Ascending aorta (tissue), 2 donors: ENCODE measurements at regions not wholly inside any gene's neighbourhood (a gene's known extent, or its start where the extent isn't known, plus 50 kb on each side); places are given as distances from the start of the nearest gene placed in this dataset.

Source experiments
- DNase-seq, 2 donors: peaks; one replicate each; pipeline ENCODE4 v3.0.0-alpha.2; 2019; ENCODE audit warnings: low spot score in 2 of 2
- H3K27ac ChIP-seq, 2 donors: fragments of 200-600 bp; sonication (generic); one replicate each; pipeline ENCODE4 v1.5.1; 2016 to 2017; ENCODE audit warnings: mild to moderate bottlenecking in 1 of 2
- H3K27me3 ChIP-seq: fragments of 200-600 bp; sonication (generic); one replicate; pipeline ENCODE4 v1.5.1; 2017
- H3K36me3 ChIP-seq, 2 donors: fragments of 200-600 bp; sonication (generic); one replicate each; pipeline ENCODE4 v1.5.1; 2016
- H3K4me1 ChIP-seq, 2 donors: fragments of 200-600 bp; sonication (generic); one replicate each; pipeline ENCODE4 v1.5.1; 2016 to 2017; ENCODE audit warnings: mild to moderate bottlenecking in 1 of 2
- H3K4me3 ChIP-seq, 2 donors: fragments of 200-600 bp; sonication (generic); one replicate each; pipeline ENCODE4 v1.5.1; 2016 to 2017; ENCODE audit warnings: mild to moderate bottlenecking in 1 of 2
- H3K9me3 ChIP-seq, 2 donors: fragments of 200-600 bp; sonication (generic); one replicate each; pipeline ENCODE4 v1.5.1; 2016
- CTCF ChIP-seq, 3 experiments: fragments of 200-600 bp in 2 of 3; fragments of 450-650 bp in 1 of 3; sonication (generic) in 2 of 3; IDR thresholded peaks; one replicate each; pipeline ENCODE4 v1.5.1; 2016 to 2019; ENCODE audit warnings: antibody characterized with exemption in 3 of 3, mild to moderate bottlenecking in 1 of 3, moderate library complexity in 1 of 3
- intact Hi-C: fragments of 100-400 bp; cut with DNase I; formaldehyde crosslinking; loops from one replicate; pipeline ENCODE4 v1.15.1; 2023

DNA sequence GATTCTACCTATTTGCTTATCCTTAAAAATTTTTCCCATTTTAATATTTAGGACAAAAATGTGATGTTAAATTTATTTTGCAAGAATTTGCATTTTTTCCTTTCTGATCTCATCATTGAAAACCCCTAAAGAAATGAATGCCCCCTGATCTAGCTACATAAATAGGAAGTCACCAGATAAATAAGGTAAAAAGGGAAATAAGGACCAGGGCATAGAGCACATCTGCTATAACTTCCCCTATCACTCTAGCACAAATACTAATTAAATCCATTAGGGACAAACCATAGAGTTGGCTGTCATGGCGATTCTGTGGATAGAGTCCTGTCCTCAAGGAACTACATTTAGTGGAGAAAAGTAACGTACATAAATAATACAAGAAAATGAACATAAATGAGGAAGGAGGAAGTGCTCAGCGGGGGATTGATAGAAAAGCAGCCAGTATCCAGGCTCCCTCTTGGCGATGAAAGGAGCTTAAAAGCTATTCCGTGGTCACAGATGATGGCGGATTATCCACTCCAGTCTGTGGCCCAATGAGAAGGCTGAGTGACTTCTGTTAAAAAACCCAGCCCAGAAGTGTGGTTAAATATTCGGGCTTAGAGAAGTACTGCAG is 76.9 kb upstream of the RPL34 start:
- Histone ChIP-seq H3K27me3 (no peaks in the 10 kb centered on the region), H3K9me3 (peaks cover 0 to 13% of the 10 kb centered on the region in 2 donors), H3K27ac (no peak overlapping the region), H3K36me3 (no peaks in the 10 kb centered on the region), H3K4me3 (no peak overlapping the region), H3K4me1 (no peaks in the 10 kb centered on the region)
- intact Hi-C loops: no loop called here
- TF ChIP-seq CTCF (IDR thresholded peaks at IDR 0.05): no peak
- no peak for DNase-seq

- Histone ChIP-seq H3K27ac (no peak overlapping the region), H3K36me3 (no peaks in the 10 kb centered on the region), H3K9me3 (no peaks in the 10 kb centered on the region), H3K4me1 (no peaks in the 10 kb centered on the region), H3K4me3 (no peak overlapping the region), H3K27me3 (no peaks in the 10 kb centered on the region)
- TF ChIP-seq CTCF (IDR thresholded peaks at IDR 0.05): no peak
- intact Hi-C loops: no loop called here
- no peak for DNase-seq
These were observed 79.8 kb upstream of the RPL34 start for GRCh38 chr4:108540536-108540935.

DNA sequence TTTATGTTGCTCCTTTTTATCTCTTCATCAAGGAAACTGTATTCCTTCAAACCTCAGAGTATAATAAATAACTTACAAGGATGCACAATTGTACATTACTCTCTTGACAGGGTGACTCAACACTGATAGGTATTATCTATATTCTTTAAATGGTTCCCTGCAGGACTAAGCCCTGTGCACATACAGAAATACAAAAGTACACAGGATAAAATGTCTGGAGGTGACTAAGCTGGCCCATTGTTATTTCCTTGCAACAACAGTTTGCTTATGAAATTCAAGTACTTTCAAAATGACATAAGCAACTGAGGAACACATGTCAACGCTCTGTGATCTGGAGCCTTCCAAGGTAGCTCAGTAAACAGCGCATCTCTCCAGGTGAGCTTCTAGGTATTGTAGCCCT is 83.8 kb upstream of the RPL34 start:
- no peak for DNase-seq
- H3K36me3 ChIP-seq: no peaks in the 10 kb centered on the region
- intact Hi-C loops: no loop called here
- H3K4me3 ChIP-seq: no peak overlapping the region
- TF ChIP-seq CTCF (IDR thresholded peaks at IDR 0.05): no peak
- no peak overlapping the region for H3K27ac ChIP-seq
- no peaks in the 10 kb centered on the region for H3K4me1 ChIP-seq
- H3K27me3 ChIP-seq: no peaks in the 10 kb centered on the region
- no peaks in the 10 kb centered on the region for H3K9me3 ChIP-seq

DNA sequence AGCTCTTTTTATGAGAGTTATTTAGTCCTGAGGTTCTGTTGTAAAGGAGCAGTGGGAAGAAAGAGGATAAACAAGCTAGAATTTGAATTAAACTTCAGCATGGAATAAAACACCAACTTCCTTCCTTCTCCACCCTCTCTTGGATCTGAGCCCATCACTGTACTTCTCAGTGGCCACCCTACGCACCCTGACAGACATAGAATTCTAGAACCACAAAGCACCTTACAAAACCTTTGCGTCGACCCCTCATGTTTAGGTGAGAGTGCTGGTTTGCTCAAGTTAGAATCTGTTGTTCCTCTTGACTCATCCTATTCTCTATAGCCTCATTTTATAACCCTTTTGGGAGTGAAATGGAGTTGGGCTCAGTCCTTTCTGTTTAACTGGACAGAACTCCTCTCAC is 84.6 kb upstream of the RPL34 start:
- intact Hi-C loops: no loop called here
- no peak for TF ChIP-seq CTCF (IDR thresholded peaks at IDR 0.05)
- Histone ChIP-seq H3K4me1 (no peaks in the 10 kb centered on the region), H3K9me3 (no peaks in the 10 kb centered on the region), H3K4me3 (no peak overlapping the region), H3K27ac (no peak overlapping the region), H3K36me3 (no peaks in the 10 kb centered on the region), H3K27me3 (no peaks in the 10 kb centered on the region)
- no peak for DNase-seq

- H3K4me1 ChIP-seq: no peaks in the 10 kb centered on the region
- no peaks in the 10 kb centered on the region for H3K27me3 ChIP-seq
- H3K4me3 ChIP-seq: no peak overlapping the region
- H3K9me3 ChIP-seq: no peaks in the 10 kb centered on the region
- DNase-seq: no peak
- TF ChIP-seq CTCF (IDR thresholded peaks at IDR 0.05): no peak
- no peaks in the 10 kb centered on the region for H3K36me3 ChIP-seq
- intact Hi-C loops: no loop called here
- no peak overlapping the region for H3K27ac ChIP-seq
These were observed 86.5 kb upstream of the RPL34 start for GRCh38 chr4:108533876-108534275.
